ENCODE measurements at regions not wholly inside any gene's neighbourhood (a gene's known extent, or its start where the extent isn't known, plus 50 kb on each side); places are given as distances from the start of the nearest gene placed in this dataset.

DNA sequence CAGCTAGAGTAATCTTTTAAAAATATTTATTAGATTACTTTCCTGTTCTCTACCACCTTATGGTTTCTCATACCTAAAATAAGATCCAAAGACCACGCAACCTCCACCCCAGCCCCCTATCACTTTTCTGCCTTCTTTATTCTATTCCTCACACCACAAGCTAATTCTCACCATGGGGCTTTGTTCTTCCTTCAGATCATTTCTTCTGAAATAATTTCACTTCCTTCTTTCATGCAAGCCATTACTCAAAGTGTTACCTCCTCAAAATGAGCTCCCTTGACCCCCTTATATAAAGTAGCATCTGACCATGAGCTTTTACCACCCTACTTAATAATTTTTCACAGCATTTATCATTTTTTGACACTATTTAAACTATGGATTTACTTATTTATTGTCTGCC lies 233.2 kb upstream of the TMCO5A start:
- TF ChIP-seq, protein P1, sequence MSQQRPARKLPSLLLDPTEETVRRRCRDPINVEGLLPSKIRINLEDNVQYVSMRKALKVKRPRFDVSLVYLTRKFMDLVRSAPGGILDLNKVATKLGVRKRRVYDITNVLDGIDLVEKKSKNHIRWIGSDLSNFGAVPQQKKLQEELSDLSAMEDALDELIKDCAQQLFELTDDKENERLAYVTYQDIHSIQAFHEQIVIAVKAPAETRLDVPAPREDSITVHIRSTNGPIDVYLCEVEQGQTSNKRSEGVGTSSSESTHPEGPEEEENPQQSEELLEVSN (IDR thresholded peaks at IDR 0.05; ENCODE audit: borderline replicate concordance, low read depth) = no peak
- no peak for TF ChIP-seq PHF8 (IDR thresholded peaks at IDR 0.05; ENCODE audit: borderline replicate concordance, low read depth)
- no peak for TF ChIP-seq ESRRA (IDR thresholded peaks at IDR 0.05; ENCODE audit: borderline replicate concordance, low read length)
- TF ChIP-seq, protein P2, sequence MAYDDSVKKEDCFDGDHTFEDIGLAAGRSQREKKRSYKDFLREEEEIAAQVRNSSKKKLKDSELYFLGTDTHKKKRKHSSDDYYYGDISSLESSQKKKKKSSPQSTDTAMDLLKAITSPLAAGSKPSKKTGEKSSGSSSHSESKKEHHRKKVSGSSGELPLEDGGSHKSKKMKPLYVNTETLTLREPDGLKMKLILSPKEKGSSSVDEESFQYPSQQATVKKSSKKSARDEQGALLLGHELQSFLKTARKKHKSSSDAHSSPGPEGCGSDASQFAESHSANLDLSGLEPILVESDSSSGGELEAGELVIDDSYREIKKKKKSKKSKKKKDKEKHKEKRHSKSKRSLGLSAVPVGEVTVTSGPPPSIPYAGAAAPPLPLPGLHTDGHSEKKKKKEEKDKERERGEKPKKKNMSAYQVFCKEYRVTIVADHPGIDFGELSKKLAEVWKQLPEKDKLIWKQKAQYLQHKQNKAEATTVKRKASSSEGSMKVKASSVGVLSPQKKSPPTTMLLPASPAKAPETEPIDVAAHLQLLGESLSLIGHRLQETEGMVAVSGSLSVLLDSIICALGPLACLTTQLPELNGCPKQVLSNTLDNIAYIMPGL (CRISPR knock-in tag; IDR thresholded peaks at IDR 0.05; ENCODE audit: borderline replicate concordance) = no peak

Measured in A549 (cell line).